Esophagus squamous epithelium (tissue), 4 donors: ENCODE measurements at regions not wholly inside any gene's neighbourhood (a gene's known extent, or its start where the extent isn't known, plus 50 kb on each side); places are given as distances from the start of the nearest gene placed in this dataset.
"Not testable (repeated sequence)": the region's sequence is repeated elsewhere in the genome, so short reads cannot be mapped to it uniquely, and the experiment has no call there.

ENCODE experiments used
- CTCF ChIP-seq, 6 experiments: fragments of 450-650 bp in 4 of 6; fragments of 200-600 bp in 2 of 6; sonication (generic) in 2 of 6; IDR thresholded peaks; one replicate each; pipeline ENCODE4 v1.5.1; 2016 to 2019; ENCODE audit warnings: antibody characterized with exemption in 6 of 6, mild to moderate bottlenecking in 4 of 6, moderate library complexity in 4 of 6
- POLR2A ChIP-seq, 4 donors: fragments of 450-650 bp; IDR thresholded peaks; one replicate each; pipeline ENCODE4 v1.6.1; 2017; ENCODE audit warnings: antibody characterized with exemption in 4 of 4, mild to moderate bottlenecking in 4 of 4, moderate library complexity in 3 of 4

DNA sequence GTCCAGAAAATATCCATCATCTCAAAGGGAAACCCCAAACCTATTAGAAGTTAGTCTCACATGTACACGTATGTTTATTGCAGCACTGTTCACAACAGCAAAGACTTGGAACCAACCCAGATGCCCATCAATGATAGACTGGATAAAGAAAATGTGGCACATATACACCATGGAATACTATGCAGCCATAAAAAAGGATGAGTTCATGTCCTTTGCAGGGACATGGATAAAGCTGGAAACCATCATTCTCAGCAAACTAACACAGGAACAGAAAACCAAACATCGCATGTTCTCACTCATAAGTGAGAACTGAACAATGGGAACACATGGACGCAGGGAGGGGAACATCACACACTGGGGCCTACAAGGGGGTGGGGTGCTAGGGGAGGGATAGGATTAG lies 79.9 kb upstream of the UXT start:
- not testable (repeated sequence) for TF ChIP-seq POLR2A, CTCF (IDR thresholded peaks at IDR 0.05)
